ENCODE measurements at regions not wholly inside any gene's neighbourhood (a gene's known extent, or its start where the extent isn't known, plus 50 kb on each side); places are given as distances from the start of the nearest gene placed in this dataset.

- TF ChIP-seq CTCF (IDR thresholded peaks at IDR 0.05), result no peak
- no peak for TF ChIP-seq POLR2A (IDR thresholded peaks at IDR 0.05)
Observed at GRCh38 chr7:52639126-52639525, 396.3 kb upstream of the POM121L12 start.

Measured in lower leg skin (tissue), 3 donors.